CD14-positive monocyte (primary cell): ENCODE measurements at regions not wholly inside any gene's neighbourhood (a gene's known extent, or its start where the extent isn't known, plus 50 kb on each side); places are given as distances from the start of the nearest gene placed in this dataset.

Source experiments
- DNase-seq, 3 donors: peaks; one replicate each; pipeline ENCODE4 v3.0.0-alpha.2; 2011 to 2022
- H2AFZ ChIP-seq: 2 replicates; pipeline ENCODE4 v1.6.0; 2012; ENCODE audit warnings: mild to moderate bottlenecking, low read depth, low read length, inconsistent platforms; ENCODE audit not compliant: insufficient read depth, poor library complexity, severe bottlenecking
- H3K27ac ChIP-seq, 2 donors: 1 replicate in 1 of 2; 2 replicates in 1 of 2; pipeline ENCODE4 v1.5.1; 2012 to 2013; ENCODE audit warnings: low read length in 2 of 2, control low read depth in 1 of 2, inconsistent platforms in 1 of 2, low read depth in 1 of 2, mild to moderate bottlenecking in 1 of 2
- H3K27me3 ChIP-seq, 2 donors: one replicate each; pipeline versions ENCODE4 v1.6.0 to v1.6.1; 2011 to 2013; ENCODE audit warnings: low read length in 2 of 2; ENCODE audit not compliant: control insufficient read depth in 2 of 2, insufficient read depth in 2 of 2
- H3K36me3 ChIP-seq, 2 donors: replicated peaks in 1 of 2; 1 replicate in 1 of 2; 2 replicates in 1 of 2; pipeline versions ENCODE4 v1.5.1 to v1.6.1; 2012 to 2013; ENCODE audit warnings: low read length in 2 of 2, control low read depth in 1 of 2, inconsistent platforms in 1 of 2, mild to moderate bottlenecking in 1 of 2; ENCODE audit not compliant: insufficient read depth in 2 of 2, control insufficient read depth in 1 of 2
- H3K4me1 ChIP-seq, 2 donors: 1 replicate in 1 of 2; 2 replicates in 1 of 2; pipeline versions ENCODE4 v1.5.1 to v1.6.1; 2012 to 2013; ENCODE audit warnings: low read length in 2 of 2, control low read depth in 1 of 2, inconsistent platforms in 1 of 2, mild to moderate bottlenecking in 1 of 2, moderate library complexity in 1 of 2; ENCODE audit not compliant: insufficient read depth in 2 of 2, control insufficient read depth in 1 of 2
- H3K4me2 ChIP-seq: replicated peaks from 2 replicates; pipeline ENCODE3; 2012; ENCODE audit warnings: low read length, moderate library complexity, mild to moderate bottlenecking; ENCODE audit not compliant: poor library complexity, severe bottlenecking; ENCODE audit errors: extremely low read depth
- H3K4me3 ChIP-seq, 3 experiments: fragments of 200-600 bp in 1 of 3; sonication (generic) in 1 of 3; replicated peaks in 1 of 3; 1 replicate in 2 of 3; 2 replicates in 1 of 3; pipeline ENCODE4 v1.5.1; 2011 to 2013; ENCODE audit warnings: low read length in 3 of 3, mild to moderate bottlenecking in 3 of 3, control low read depth in 2 of 3, low read depth in 2 of 3, inconsistent platforms in 1 of 3, moderate library complexity in 1 of 3
- H3K79me2 ChIP-seq: 2 replicates; pipeline ENCODE4 v1.6.0; 2012; ENCODE audit warnings: mild to moderate bottlenecking, control low read depth, inconsistent platforms, low read length, moderate library complexity; ENCODE audit not compliant: insufficient read depth
- H3K9ac ChIP-seq: 2 replicates; pipeline ENCODE4 v1.6.0; 2017; ENCODE audit warnings: low read length, mild to moderate bottlenecking; ENCODE audit not compliant: insufficient read depth, poor library complexity, severe bottlenecking
- H3K9me3 ChIP-seq, 2 donors: replicated peaks in 1 of 2; 1 replicate in 1 of 2; 2 replicates in 1 of 2; pipeline versions ENCODE4 v1.5.1 to v1.6.1; 2012 to 2013; ENCODE audit warnings: low read length in 2 of 2, control low read depth in 1 of 2; ENCODE audit not compliant: control insufficient read depth in 1 of 2, insufficient read depth in 1 of 2
- H4K20me1 ChIP-seq: 2 replicates; pipeline ENCODE4 v1.6.0; 2012; ENCODE audit warnings: mild to moderate bottlenecking, low read length, control low read depth, moderate library complexity; ENCODE audit not compliant: insufficient read depth
- H3K27ac Mint-ChIP-seq, 7 donors: one replicate each; pipeline ENCODE4 v1.8.0; 2020; ENCODE audit warnings: mild to moderate bottlenecking in 7 of 7, mixed read lengths in 7 of 7, moderate library complexity in 6 of 7, inconsistent platforms in 2 of 7
- H3K27me3 Mint-ChIP-seq, 3 donors: one replicate each; pipeline ENCODE4 v1.8.0; 2021 to 2022; ENCODE audit warnings: low read depth in 3 of 3, mild to moderate bottlenecking in 3 of 3, mixed read lengths in 3 of 3, moderate library complexity in 3 of 3, inconsistent platforms in 1 of 3
- H3K36me3 Mint-ChIP-seq, 2 donors: one replicate each; pipeline ENCODE4 v1.8.0; 2020; ENCODE audit warnings: mixed read lengths in 2 of 2, inconsistent platforms in 1 of 2, mild to moderate bottlenecking in 1 of 2
- H3K4me1 Mint-ChIP-seq: one replicate; pipeline ENCODE4 v1.8.0; 2020; ENCODE audit warnings: mild to moderate bottlenecking, mixed read lengths
- H3K4me3 Mint-ChIP-seq, 2 donors: one replicate each; pipeline ENCODE4 v1.8.0; 2020; ENCODE audit warnings: mild to moderate bottlenecking in 2 of 2, mixed read lengths in 2 of 2, moderate library complexity in 1 of 2
- H3K9me3 Mint-ChIP-seq, 7 donors: one replicate each; pipeline ENCODE4 v1.8.0; 2020 to 2022; ENCODE audit warnings: mixed read lengths in 7 of 7, mild to moderate bottlenecking in 6 of 7, moderate library complexity in 6 of 7, inconsistent platforms in 2 of 7
- CTCF ChIP-seq: fragments of 200-600 bp; IDR thresholded peaks from one replicate; pipeline ENCODE4 v1.8.0; 2022; ENCODE audit warnings: antibody characterized with exemption, mild to moderate bottlenecking
- WGBS: methylation state at CpG from one replicate; pipeline ENCODE4 v1.1.5; 2013; ENCODE audit warnings: missing lambda C conversion rate; ENCODE audit not compliant: insufficient coverage; 5-methylcytosine and 5-hydroxymethylcytosine counted together
- intact Hi-C, 2 donors: fragments of 100-400 bp; cut with micrococcal nuclease; formaldehyde crosslinking; loops; one replicate each; pipeline versions ENCODE4 v1.15.0 to v1.15.1; 2023

DNA sequence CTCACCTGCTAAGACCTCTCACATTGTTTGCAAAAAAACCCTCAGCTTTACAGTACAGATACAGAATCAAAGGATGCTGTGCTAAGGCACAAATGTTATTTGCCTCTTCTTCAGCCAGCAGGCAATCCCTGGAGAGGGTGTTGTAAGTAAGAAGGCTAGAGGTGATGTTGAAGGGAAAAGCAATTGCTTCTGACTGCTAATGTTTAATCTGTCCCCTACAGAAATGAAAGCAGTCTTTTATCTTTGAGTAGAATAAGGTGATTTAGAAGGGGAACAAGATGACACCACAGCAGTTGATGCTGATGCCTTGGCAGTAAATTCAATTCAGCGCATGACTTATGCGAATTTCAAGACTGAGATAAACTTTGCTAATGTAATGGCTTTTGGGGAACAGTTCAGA lies 1064.8 kb upstream of the IGFBP7 start:
- intact Hi-C loops, result no loop called here
- no peak for TF ChIP-seq CTCF
- H3K9me3 ChIP-seq, result peaks cover 0 to 3% of the 10 kb centered on the region in 2 donors

GRCh38 chr4:58166490-58166889 lies 1056.3 kb upstream of the IGFBP7 start:
- TF ChIP-seq CTCF, result no peak

More for the DNA sequence above, 1064.8 kb upstream of the IGFBP7 start:
- Histone ChIP-seq H4K20me1 (no peaks in the 10 kb centered on the region), H3K4me3 (no peak overlapping the region), H3K4me1 (no peaks in the 10 kb centered on the region), H3K36me3 (no peaks in the 10 kb centered on the region), H3K79me2 (no peaks in the 10 kb centered on the region), H3K27ac (no peak overlapping the region), H2AFZ (no peak overlapping the region), H3K4me2 (no peak overlapping the region), H3K9ac (no peak overlapping the region), H3K27me3 (no peaks in the 10 kb centered on the region)
- H3K27ac Mint-ChIP-seq, result no peak overlapping the region
- no peaks in the 10 kb centered on the region for H3K36me3 Mint-ChIP-seq
- H3K9me3 Mint-ChIP-seq, result peaks cover 0 to 9% (median 0%) of the 10 kb centered on the region in 7 donors
- no peaks in the 10 kb centered on the region for H3K4me1 Mint-ChIP-seq
- peaks cover 0 to 3% (median 2%) of the 10 kb centered on the region in 3 donors for H3K27me3 Mint-ChIP-seq
- H3K4me3 Mint-ChIP-seq, result no peak overlapping the region
- no peak for DNase-seq
- WGBS, result 90% methylated on average over 2 of the region's 2 CpGs

More at GRCh38 chr4:58166490-58166889, 1056.3 kb upstream of the IGFBP7 start:
- Histone ChIP-seq H4K20me1 (no peaks in the 10 kb centered on the region), H3K4me3 (no peak overlapping the region), H3K9ac (no peak overlapping the region), H3K27me3 (no peaks in the 10 kb centered on the region), H3K4me2 (no peak overlapping the region), H3K4me1 (no peaks in the 10 kb centered on the region), H3K79me2 (no peaks in the 10 kb centered on the region), H3K9me3 (no peaks in the 10 kb centered on the region), H2AFZ (no peak overlapping the region), H3K36me3 (no peaks in the 10 kb centered on the region), H3K27ac (no peak overlapping the region)
- Mint-ChIP-seq H3K4me1 (no peaks in the 10 kb centered on the region), H3K27me3 (peaks cover 0 to 2% (median under 1%) of the 10 kb centered on the region in 3 donors), H3K36me3 (no peaks in the 10 kb centered on the region), H3K27ac (no peak overlapping the region), H3K9me3 (peaks cover 0 to 4% (median 0%) of the 10 kb centered on the region in 7 donors), H3K4me3 (no peak overlapping the region)
- DNase-seq, result no peak
- intact Hi-C loops, result no loop called here
- WGBS, result 90% methylated on average over 2 of the region's 4 CpGs
